Kidney tubule cell (primary cell): ENCODE measurements at regions not wholly inside any gene's neighbourhood (a gene's known extent, or its start where the extent isn't known, plus 50 kb on each side); places are given as distances from the start of the nearest gene placed in this dataset.
"Not testable (repeated sequence)": the region's sequence is repeated elsewhere in the genome, so short reads cannot be mapped to it uniquely, and the experiment has no call there.

Experiments
- DNase-seq: peaks from one replicate; pipeline ENCODE4 v3.0.0-alpha.2; 2018; ENCODE audit warnings: low spot score

GRCh38 chr7:81361769-81362312 lies 408.0 kb downstream of the HGF start:
- DNase-seq = no peak

- no peak for DNase-seq
These were observed 413.9 kb downstream of the HGF start for GRCh38 chr7:81355911-81356310.

GRCh38 chr7:81349044-81349443 lies 420.8 kb downstream of the HGF start:
- no peak for DNase-seq

GRCh38 chr7:81339946-81340345 lies 421.1 kb upstream of the SEMA3C start:
- DNase-seq = no peak

- no peak for DNase-seq
These were observed 414.7 kb upstream of the SEMA3C start for GRCh38 chr7:81333536-81333935.

GRCh38 chr7:81333004-81333403 lies 414.2 kb upstream of the SEMA3C start:
- DNase-seq = peak; percentile 39

GRCh38 chr7:81331061-81332018 lies 412.5 kb upstream of the SEMA3C start:
- DNase-seq = no peak

- peak; percentile 15 for DNase-seq
These were observed 411.3 kb upstream of the SEMA3C start for GRCh38 chr7:81330108-81330507.

- no peak for DNase-seq
These were observed 408.8 kb upstream of the SEMA3C start for GRCh38 chr7:81327468-81328266.

GRCh38 chr7:81321949-81322348 lies 403.1 kb upstream of the SEMA3C start:
- DNase-seq = no peak

GRCh38 chr7:81317741-81318140 lies 398.9 kb upstream of the SEMA3C start:
- no peak for DNase-seq

GRCh38 chr7:81308643-81309322 lies 389.9 kb upstream of the SEMA3C start:
- DNase-seq = no peak

- DNase-seq = no peak
These were observed 383.0 kb upstream of the SEMA3C start for GRCh38 chr7:81301815-81302214.

GRCh38 chr7:81300753-81301152 lies 381.9 kb upstream of the SEMA3C start:
- DNase-seq = no peak

GRCh38 chr7:81299711-81300110 lies 380.9 kb upstream of the SEMA3C start:
- DNase-seq = peak; percentile 53

- peak; percentile 90 for DNase-seq
These were observed 380.3 kb upstream of the SEMA3C start for GRCh38 chr7:81298951-81299666.

- DNase-seq = no peak
These were observed 378.5 kb upstream of the SEMA3C start for GRCh38 chr7:81297317-81297716.

GRCh38 chr7:81296726-81297125 lies 377.9 kb upstream of the SEMA3C start:
- DNase-seq = no peak

GRCh38 chr7:81294897-81295515 lies 376.2 kb upstream of the SEMA3C start:
- no peak for DNase-seq

- DNase-seq = no peak
These were observed 375.0 kb upstream of the SEMA3C start for GRCh38 chr7:81293806-81294205.

- DNase-seq = not testable (repeated sequence)
These were observed 367.9 kb upstream of the SEMA3C start for GRCh38 chr7:81286754-81287153.
